ENCODE measurements at regions not wholly inside any gene's neighbourhood (a gene's known extent, or its start where the extent isn't known, plus 50 kb on each side); places are given as distances from the start of the nearest gene placed in this dataset.

DNA sequence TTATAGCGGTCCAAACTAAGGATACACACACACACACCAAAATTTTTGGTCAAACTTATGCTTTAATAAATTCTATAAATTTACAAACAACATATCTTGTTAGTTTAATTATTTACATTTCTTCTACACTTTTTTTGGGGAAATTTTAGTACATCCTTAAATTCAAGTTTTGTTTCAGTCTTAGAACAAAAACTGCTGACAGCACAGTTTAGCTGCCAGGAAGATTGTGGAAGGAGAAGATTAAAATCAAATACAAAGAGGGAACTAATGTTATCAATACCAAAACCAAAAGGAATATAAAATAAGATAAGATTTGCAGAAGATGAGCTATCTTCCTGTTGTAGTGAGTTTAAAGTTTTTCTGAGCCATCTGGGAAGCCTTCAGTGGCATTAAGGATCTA, 368.8 kb downstream of the AASDHPPT start (continued):
- TF ChIP-seq RAD21 (IDR thresholded peaks at IDR 0.05; ENCODE audit: low read depth) (no peak), EZH2 (IDR thresholded peaks at IDR 0.05) (no peak), EZH2phosphoT487 (IDR thresholded peaks at IDR 0.05; ENCODE audit: borderline replicate concordance) (no peak), MAX (IDR thresholded peaks at IDR 0.05) (no peak), CBX3 (IDR thresholded peaks at IDR 0.05; ENCODE audit: low read depth) (no peak)

DNA sequence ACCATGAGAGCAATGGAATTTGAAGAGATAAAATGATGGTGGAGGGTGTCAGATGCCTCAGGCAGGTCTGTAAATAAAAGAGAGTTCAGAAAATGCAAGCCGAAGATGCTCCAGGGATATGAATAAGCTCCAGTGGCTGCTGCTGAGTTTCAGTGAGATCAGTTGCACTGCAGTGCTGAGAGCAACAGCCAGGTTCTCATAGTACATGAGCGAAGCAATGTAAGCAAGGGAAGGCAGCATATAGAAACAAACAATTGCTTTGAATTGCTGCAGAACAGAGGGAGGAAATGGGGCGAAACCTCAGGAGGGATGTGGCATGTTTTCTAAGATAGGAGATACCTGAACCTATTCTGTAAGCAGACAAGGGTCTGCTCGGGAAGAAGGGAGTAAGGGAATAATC, 369.5 kb downstream of the AASDHPPT start:
- Histone ChIP-seq H3K9ac (ENCODE audit: low read length) (no peak overlapping the region), H3K79me2 (ENCODE audit: insufficient read depth, low read length) (no peaks in the 10 kb centered on the region), H3K4me1 (ENCODE audit: control insufficient read depth in 1 of 2, insufficient read depth in 2 of 2, low read length in 2 of 2) (no peaks in the 10 kb centered on the region), H3K27ac (ENCODE audit: low read depth, low read length) (no peak overlapping the region), H3K4me3 (replicated peaks in 1 of 2; ENCODE audit: low read depth in 1 of 2, low read length in 2 of 2) (no peak overlapping the region), H2AFZ (ENCODE audit: low read depth, low read length, poor library complexity, severe bottlenecking) (no peak overlapping the region), H3K27me3 (ENCODE audit: insufficient read depth, low read length) (no peaks in the 10 kb centered on the region), H3K36me3 (ENCODE audit: control insufficient read depth in 1 of 2, insufficient read depth in 2 of 2, low read length in 2 of 2) (no peaks in the 10 kb centered on the region), H4K20me1 (ENCODE audit: insufficient read depth) (no peaks in the 10 kb centered on the region), H3K9me3 (ENCODE audit: control insufficient read depth in 1 of 2, insufficient read depth in 1 of 2, low read depth in 1 of 2, low read length in 2 of 2) (no peaks in the 10 kb centered on the region), H3K4me2 (ENCODE audit: low read length) (no peak overlapping the region), H3K9me2 (ENCODE audit: insufficient read depth) (no peaks in the 10 kb centered on the region)
- ATAC-seq (no peak), DNase-seq (ENCODE audit: low read depth, low spot score) (no peak)
- intact Hi-C loops (cut with micrococcal nuclease), result no loop called here
- ChIA-PET CTCF (interaction anchor here (0.5 kb wide), 1 partner anchor 590 kb away, joined by 3 read pairs; no protein-coding TSS in a partner anchor), RAD21 (ENCODE audit: low non-redundant PET in 1 of 2, low total read pairs in 2 of 2, uncharacterized antibody in 2 of 2, unreplicated experiment in 2 of 2) (no interaction called here), POLR2A (no interaction called here)
- BruUV-seq (replicated peaks), result no TSS peak
- TF ChIP-seq FOSL1 (IDR thresholded peaks at IDR 0.05; ENCODE audit: low read depth), result no peak
- no peak for TF ChIP-seq EZH2 (IDR thresholded peaks at IDR 0.05)
- no peak for TF ChIP-seq CBX3 (IDR thresholded peaks at IDR 0.05; ENCODE audit: low read depth)
- TF ChIP-seq ZFX (IDR thresholded peaks at IDR 0.05), result no peak
- TF ChIP-seq, protein P1, sequence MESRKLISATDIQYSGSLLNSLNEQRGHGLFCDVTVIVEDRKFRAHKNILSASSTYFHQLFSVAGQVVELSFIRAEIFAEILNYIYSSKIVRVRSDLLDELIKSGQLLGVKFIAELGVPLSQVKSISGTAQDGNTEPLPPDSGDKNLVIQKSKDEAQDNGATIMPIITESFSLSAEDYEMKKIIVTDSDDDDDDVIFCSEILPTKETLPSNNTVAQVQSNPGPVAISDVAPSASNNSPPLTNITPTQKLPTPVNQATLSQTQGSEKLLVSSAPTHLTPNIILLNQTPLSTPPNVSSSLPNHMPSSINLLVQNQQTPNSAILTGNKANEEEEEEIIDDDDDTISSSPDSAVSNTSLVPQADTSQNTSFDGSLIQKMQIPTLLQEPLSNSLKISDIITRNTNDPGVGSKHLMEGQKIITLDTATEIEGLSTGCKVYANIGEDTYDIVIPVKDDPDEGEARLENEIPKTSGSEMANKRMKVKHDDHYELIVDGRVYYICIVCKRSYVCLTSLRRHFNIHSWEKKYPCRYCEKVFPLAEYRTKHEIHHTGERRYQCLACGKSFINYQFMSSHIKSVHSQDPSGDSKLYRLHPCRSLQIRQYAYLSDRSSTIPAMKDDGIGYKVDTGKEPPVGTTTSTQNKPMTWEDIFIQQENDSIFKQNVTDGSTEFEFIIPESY (IDR thresholded peaks at IDR 0.05; ENCODE audit: extremely low read depth, insufficient replicate concordance, low read length), result no peak
- TF ChIP-seq ZNF274 (IDR thresholded peaks at IDR 0.05; ENCODE audit: low read depth, low read length), result no peak
- TF ChIP-seq EZH2phosphoT487 (IDR thresholded peaks at IDR 0.05; ENCODE audit: borderline replicate concordance), result no peak
